OCI-LY1 (cell line): ENCODE measurements at regions not wholly inside any gene's neighbourhood (a gene's known extent, or its start where the extent isn't known, plus 50 kb on each side); places are given as distances from the start of the nearest gene placed in this dataset.

ENCODE experiments used
- CTCF ChIP-seq: fragments of 200-600 bp; sonication (generic), shearing (Covaris generic); IDR thresholded peaks from 2 replicates; pipeline ENCODE4 v1.5.1; 2017; ENCODE audit warnings: mild to moderate bottlenecking, antibody characterized with exemption, low read length, moderate library complexity, mixed read lengths
- EZH2 ChIP-seq: fragments of 200-600 bp; sonication (generic), shearing (Covaris generic); IDR thresholded peaks from 2 replicates; pipeline ENCODE4 v1.8.0; 2017; ENCODE audit warnings: borderline replicate concordance, mixed run types, mild to moderate bottlenecking, antibody characterized with exemption, low read length, moderate library complexity, mixed read lengths

GRCh38 chr12:110993434-110993833 is 73.1 kb upstream of the MYL2 start:
- no peak for TF ChIP-seq CTCF
- TF ChIP-seq EZH2, result no peak
